Right cardiac atrium (tissue), 5 donors: ENCODE measurements at regions not wholly inside any gene's neighbourhood (a gene's known extent, or its start where the extent isn't known, plus 50 kb on each side); places are given as distances from the start of the nearest gene placed in this dataset.
"Not testable (repeated sequence)": the region's sequence is repeated elsewhere in the genome, so short reads cannot be mapped to it uniquely, and the experiment has no call there.

Experiments
- ATAC-seq, 2 donors: fragments of 200-7000 bp; cut with Tn5 transposase; one replicate each; pipeline versions ENCODE4 v1.8.0 to v1.9.1; 2020; ENCODE audit warnings: moderate library complexity in 2 of 2, mild to moderate bottlenecking in 1 of 2
- DNase-seq, 3 donors: peaks; one replicate each; pipeline ENCODE4 v3.0.0-alpha.2; 2020
- H3K27ac ChIP-seq: one replicate; pipeline ENCODE4 v1.5.1; 2013; ENCODE audit warnings: mild to moderate bottlenecking, low read length, control low read depth, moderate library complexity
- H3K27me3 ChIP-seq: one replicate; pipeline ENCODE4 v1.6.1; 2013; ENCODE audit not compliant: control insufficient read depth, insufficient read depth
- H3K4me1 ChIP-seq: one replicate; pipeline ENCODE4 v1.6.1; 2013; ENCODE audit warnings: low read length; ENCODE audit not compliant: control insufficient read depth, insufficient read depth
- H3K4me3 ChIP-seq: one replicate; pipeline ENCODE4 v1.5.1; 2013; ENCODE audit warnings: low read length, control low read depth
- H3K9me3 ChIP-seq: one replicate; pipeline ENCODE4 v1.6.1; 2013; ENCODE audit warnings: low read length; ENCODE audit not compliant: control insufficient read depth
- WGBS: extraction: QIAGEN DNeasy Blood & Tissue Kit; methylation state at CpG from one replicate; pipeline ENCODE4 v1.1.7; 2013; 5-methylcytosine and 5-hydroxymethylcytosine counted together
- intact Hi-C, 4 donors: fragments of 100-400 bp; cut with DNase I; formaldehyde crosslinking; loops; one replicate each; pipeline versions ENCODE4 v1.11.0 to v1.14.0; 2022 to 2023
- donor health status: healthy with polysubstance abuse.
- donor health status: DM: no; HTN: yes; CAD: no.
- donor health status: DM: no; HTN: no; CAD: no.
- donor health status: DM: no; HTN: yes; CAD: no; lungs with severe emphysema.
- donor health status: DM: yes; HTN: yes; CAD: no.

- ATAC-seq (no peak), DNase-seq (no peak)
- intact Hi-C loops: no loop called here
- no peak overlapping the region for H3K27ac ChIP-seq
- H3K4me1 ChIP-seq: no peaks in the 10 kb centered on the region
- 50% methylated on average over 2 of the region's 2 CpGs for WGBS
- no peak overlapping the region for H3K4me3 ChIP-seq
- no peaks in the 10 kb centered on the region for H3K27me3 ChIP-seq
- no peaks in the 10 kb centered on the region for H3K9me3 ChIP-seq
Observed at GRCh38 chr16:59113004-59113670, 379.0 kb upstream of the GOT2 start.

GRCh38 chr16:59111280-59111679 is 377.2 kb upstream of the GOT2 start:
- Histone ChIP-seq H3K27me3 (no peaks in the 10 kb centered on the region), H3K4me1 (no peaks in the 10 kb centered on the region), H3K9me3 (no peaks in the 10 kb centered on the region), H3K27ac (no peak overlapping the region), H3K4me3 (no peak overlapping the region)
- ATAC-seq (no peak), DNase-seq (no peak)
- intact Hi-C loops: no loop called here

- Histone ChIP-seq H3K9me3 (no peaks in the 10 kb centered on the region), H3K27ac (no peak overlapping the region), H3K4me1 (no peaks in the 10 kb centered on the region), H3K27me3 (no peaks in the 10 kb centered on the region), H3K4me3 (no peak overlapping the region)
- ATAC-seq (no peak), DNase-seq (no peak)
- intact Hi-C loops: no loop called here
- 50% methylated on average over 2 of the region's 2 CpGs for WGBS
Observed at GRCh38 chr16:59108374-59108773, 374.3 kb upstream of the GOT2 start.

GRCh38 chr16:59096682-59097081 is 362.6 kb upstream of the GOT2 start:
- intact Hi-C loops, H3K4me1 ChIP-seq, DNase-seq, ATAC-seq, H3K9me3 ChIP-seq, H3K27ac ChIP-seq, H3K4me3 ChIP-seq, H3K27me3 ChIP-seq: not testable (repeated sequence)
- WGBS: 84% methylated on average over 9 of the region's 9 CpGs

- Histone ChIP-seq H3K9me3 (no peaks in the 10 kb centered on the region), H3K27me3 (peaks cover 2% of the 10 kb centered on the region), H3K27ac (no peak overlapping the region), H3K4me3 (no peak overlapping the region), H3K4me1 (no peaks in the 10 kb centered on the region)
- intact Hi-C loops: no loop called here
- WGBS: 77% methylated on average over 1 of the region's 1 CpG
- no peak for DNase-seq
- ATAC-seq: no peak
Observed at GRCh38 chr16:59090541-59090940, 356.4 kb upstream of the GOT2 start.

GRCh38 chr16:59088431-59088830 is 354.3 kb upstream of the GOT2 start:
- no peak overlapping the region for H3K4me3 ChIP-seq
- 85% methylated on average over 8 of the region's 8 CpGs for WGBS
- no peaks in the 10 kb centered on the region for H3K9me3 ChIP-seq
- DNase-seq: no peak
- H3K27ac ChIP-seq: no peak overlapping the region
- ATAC-seq: no peak
- no peaks in the 10 kb centered on the region for H3K4me1 ChIP-seq
- peaks cover 2% of the 10 kb centered on the region for H3K27me3 ChIP-seq
- intact Hi-C loops: no loop called here

- Histone ChIP-seq H3K27me3 (peaks cover 2% of the 10 kb centered on the region), H3K4me1 (no peaks in the 10 kb centered on the region), H3K27ac (no peak overlapping the region), H3K9me3 (no peaks in the 10 kb centered on the region), H3K4me3 (no peak overlapping the region)
- DNase-seq (no peak), ATAC-seq (no peak)
- 62% methylated on average over 3 of the region's 3 CpGs for WGBS
- intact Hi-C loops: no loop called here
Observed at GRCh38 chr16:59087641-59088040, 353.5 kb upstream of the GOT2 start.

- intact Hi-C loops: no loop called here
- DNase-seq (no peak), ATAC-seq (no peak)
- no peaks in the 10 kb centered on the region for H3K9me3 ChIP-seq
- H3K4me3 ChIP-seq: no peak overlapping the region
- no peak overlapping the region for H3K27ac ChIP-seq
- no peaks in the 10 kb centered on the region for H3K27me3 ChIP-seq
- no peaks in the 10 kb centered on the region for H3K4me1 ChIP-seq
- 31% methylated on average over 1 of the region's 1 CpG for WGBS
Observed at GRCh38 chr16:59067205-59067604, 333.1 kb upstream of the GOT2 start.

- no peak for DNase-seq
- Histone ChIP-seq H3K4me1 (no peaks in the 10 kb centered on the region), H3K27ac (no peak overlapping the region), H3K9me3 (no peaks in the 10 kb centered on the region), H3K27me3 (no peaks in the 10 kb centered on the region), H3K4me3 (no peak overlapping the region)
- 60% methylated on average over 1 of the region's 1 CpG for WGBS
- intact Hi-C loops: no loop called here
- ATAC-seq: no peak
Observed at GRCh38 chr16:59060207-59060606, 326.1 kb upstream of the GOT2 start.

GRCh38 chr16:59058250-59058649 is 324.1 kb upstream of the GOT2 start:
- Histone ChIP-seq H3K4me1 (no peaks in the 10 kb centered on the region), H3K9me3 (no peaks in the 10 kb centered on the region), H3K4me3 (no peak overlapping the region), H3K27me3 (no peaks in the 10 kb centered on the region), H3K27ac (no peak overlapping the region)
- intact Hi-C loops: no loop called here
- DNase-seq (no peak), ATAC-seq (no peak)
- WGBS: 56% methylated on average over 2 of the region's 2 CpGs

GRCh38 chr16:59053911-59054310 is 319.8 kb upstream of the GOT2 start:
- 49% methylated on average over 3 of the region's 3 CpGs for WGBS

GRCh38 chr16:59052231-59052630 is 318.1 kb upstream of the GOT2 start:
- H3K27me3 ChIP-seq: no peaks in the 10 kb centered on the region
- intact Hi-C loops: no loop called here
- no peaks in the 10 kb centered on the region for H3K9me3 ChIP-seq
- no peak for ATAC-seq
- DNase-seq: no peak
- no peaks in the 10 kb centered on the region for H3K4me1 ChIP-seq
- H3K27ac ChIP-seq: no peak overlapping the region
- no peak overlapping the region for H3K4me3 ChIP-seq
- 90% methylated on average over 5 of the region's 5 CpGs for WGBS

More at GRCh38 chr16:59053911-59054310, 319.8 kb upstream of the GOT2 start:
- intact Hi-C loops: no loop called here
- no peak for ATAC-seq
- Histone ChIP-seq H3K27me3 (no peaks in the 10 kb centered on the region), H3K27ac (no peak overlapping the region), H3K4me1 (no peaks in the 10 kb centered on the region), H3K9me3 (no peaks in the 10 kb centered on the region), H3K4me3 (no peak overlapping the region)
- no peak for DNase-seq
